ENCODE measurements at regions not wholly inside any gene's neighbourhood (a gene's known extent, or its start where the extent isn't known, plus 50 kb on each side); places are given as distances from the start of the nearest gene placed in this dataset.

DNA sequence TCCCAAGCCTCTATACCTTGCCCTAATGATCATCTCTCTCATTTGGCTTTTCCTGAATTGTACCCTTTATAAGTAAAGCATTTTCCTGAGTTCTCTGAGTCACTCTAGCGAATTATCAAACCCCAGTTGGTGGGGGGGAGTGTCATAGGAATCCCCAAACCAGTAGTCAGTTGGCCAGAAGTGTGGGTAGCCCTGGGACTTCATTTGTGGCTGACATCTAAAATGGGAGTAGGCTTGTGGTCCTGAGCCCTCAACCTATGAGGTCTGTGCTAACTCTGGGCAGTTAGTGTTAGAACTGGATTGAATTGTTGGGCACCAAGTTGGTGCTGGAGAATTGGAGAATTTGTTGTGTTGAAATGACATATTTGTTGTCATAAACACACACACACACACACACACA, 91.3 kb downstream of the BBS10 start:
- no peak for DNase-seq

DNA sequence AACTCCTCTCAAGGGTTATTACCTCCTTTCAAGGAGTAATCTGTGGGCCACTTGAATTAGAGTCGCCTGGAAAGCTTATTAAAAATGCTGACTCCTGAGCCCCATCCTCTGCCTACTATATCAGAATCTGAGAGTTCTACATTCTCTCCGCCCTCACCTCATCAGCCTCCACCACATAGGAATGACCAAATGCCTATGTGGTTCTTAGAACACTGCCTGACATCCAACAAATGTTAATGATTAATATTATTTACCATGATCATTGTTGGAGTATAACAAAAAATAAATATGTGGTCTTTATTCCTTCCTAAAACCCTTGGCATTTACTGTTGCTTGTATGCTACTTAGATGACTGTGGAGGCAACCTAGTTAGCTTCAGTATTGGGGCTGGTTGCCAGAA, 91.9 kb downstream of the BBS10 start:
- no peak for DNase-seq

DNA sequence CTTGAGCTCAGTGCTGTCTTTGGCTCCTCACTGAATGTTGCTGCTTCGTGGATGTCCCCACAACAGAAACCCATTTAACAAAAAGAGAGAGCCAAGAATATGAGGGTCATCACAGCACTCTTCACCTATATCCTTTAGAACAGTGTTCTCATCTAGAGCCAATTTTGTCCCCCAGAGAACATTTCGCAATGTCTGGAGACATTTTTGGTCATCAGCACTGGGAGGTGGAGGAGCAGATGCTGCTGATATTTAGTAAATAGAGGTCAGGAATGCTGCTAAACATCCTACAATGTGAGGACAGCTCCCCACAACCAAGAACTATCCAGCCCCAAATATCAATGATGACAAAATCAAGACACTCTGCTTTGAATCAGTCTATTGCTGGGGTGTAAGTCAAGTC, 92.5 kb downstream of the BBS10 start:
- no peak for DNase-seq

DNA sequence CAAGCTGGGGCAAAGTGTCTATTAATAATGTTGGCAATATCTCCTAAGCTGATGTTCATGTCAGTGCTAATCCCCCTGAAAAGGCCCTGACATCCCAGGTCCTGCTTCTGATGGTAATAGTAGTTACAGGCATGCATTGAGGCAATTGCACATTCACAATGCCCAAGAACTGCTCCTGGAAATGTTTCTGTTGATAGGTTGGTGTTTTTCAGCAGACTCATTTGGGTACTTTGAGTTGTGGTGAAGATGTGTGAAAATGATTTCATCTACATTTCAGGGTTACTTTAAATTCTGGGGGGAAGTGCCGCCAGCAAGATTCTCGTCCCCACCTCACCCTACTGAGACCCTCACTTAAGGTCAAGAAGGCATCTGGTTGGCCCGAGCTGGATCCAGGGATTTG, 92.9 kb downstream of the BBS10 start:
- DNase-seq, result no peak

DNA sequence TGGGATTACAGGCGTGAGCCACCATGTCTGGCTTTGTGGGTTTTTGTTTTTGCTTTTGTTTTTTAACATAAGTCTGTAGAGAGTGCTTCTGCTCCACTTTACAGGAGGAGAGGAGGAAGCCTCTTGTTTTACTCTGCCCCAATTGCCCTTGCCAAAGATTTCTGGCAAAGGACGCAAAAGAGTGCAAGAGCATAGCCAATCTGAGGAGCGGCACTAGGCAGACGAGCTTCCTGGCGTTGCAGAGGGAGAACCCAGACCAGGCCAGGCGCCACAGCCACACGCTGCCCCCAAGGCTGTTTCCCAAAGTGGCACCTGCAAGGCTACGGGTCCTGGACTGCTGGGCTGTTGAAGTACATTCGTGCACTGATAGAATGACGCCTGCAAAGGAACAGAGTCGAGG, 96.2 kb downstream of the BBS10 start:
- DNase-seq, result no peak

DNA sequence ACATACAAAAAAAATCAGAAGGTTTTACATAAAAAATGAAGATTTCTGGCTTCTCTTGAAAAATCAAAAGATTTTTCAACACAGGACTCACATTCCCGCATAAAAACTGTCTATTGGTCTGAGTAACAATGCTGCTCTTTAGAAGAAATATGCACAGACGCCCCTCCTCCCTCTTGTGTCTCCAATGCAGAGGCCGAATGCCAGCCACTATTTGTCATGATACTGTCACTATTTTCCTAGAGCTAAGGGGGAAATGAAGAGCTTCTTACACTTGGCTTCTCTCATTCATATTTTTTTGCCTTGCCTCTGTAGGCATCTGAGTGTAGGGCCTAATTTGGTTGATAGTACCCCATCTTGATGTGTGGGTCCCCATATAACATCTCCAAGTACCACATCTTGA, 98.0 kb downstream of the BBS10 start:
- no peak for DNase-seq

DNA sequence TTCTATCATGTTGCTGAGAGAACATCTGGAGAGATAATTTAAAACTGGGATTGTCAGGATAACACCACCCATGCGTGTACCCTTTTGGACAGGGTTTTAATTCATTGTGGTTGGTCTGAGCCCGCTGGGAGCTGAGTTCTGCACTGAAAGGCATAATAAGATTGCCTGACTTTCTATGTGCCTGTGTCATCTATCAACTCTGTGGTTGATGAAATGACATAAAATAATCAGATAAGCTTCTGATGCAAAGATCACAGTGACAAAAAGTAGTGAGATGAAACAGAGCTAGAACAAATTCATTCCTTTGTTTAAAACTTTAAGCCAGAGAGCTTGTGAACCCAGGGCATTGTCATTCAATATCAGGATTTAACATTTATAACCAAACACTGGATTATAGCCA, 98.7 kb downstream of the BBS10 start:
- no peak for DNase-seq

DNA sequence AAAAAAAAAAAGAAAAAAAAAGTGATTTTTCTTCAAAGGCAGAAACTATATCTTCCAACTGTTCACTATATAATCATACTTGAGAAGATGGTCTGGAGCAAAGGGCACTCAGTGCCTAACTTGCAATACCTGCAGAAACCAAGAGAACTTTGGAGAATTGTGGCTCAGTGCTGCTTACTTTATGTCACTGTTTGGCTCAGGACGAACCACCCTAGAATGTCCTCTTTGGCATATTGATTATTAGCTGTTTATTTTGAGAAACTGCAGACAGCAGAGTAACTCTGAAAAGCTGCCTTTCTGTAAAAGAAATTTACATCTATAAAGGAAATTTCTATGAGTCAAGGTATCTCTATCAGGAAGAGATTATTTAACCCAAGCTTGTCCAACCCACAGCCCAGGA, 100.2 kb downstream of the BBS10 start:
- no peak for DNase-seq

DNA sequence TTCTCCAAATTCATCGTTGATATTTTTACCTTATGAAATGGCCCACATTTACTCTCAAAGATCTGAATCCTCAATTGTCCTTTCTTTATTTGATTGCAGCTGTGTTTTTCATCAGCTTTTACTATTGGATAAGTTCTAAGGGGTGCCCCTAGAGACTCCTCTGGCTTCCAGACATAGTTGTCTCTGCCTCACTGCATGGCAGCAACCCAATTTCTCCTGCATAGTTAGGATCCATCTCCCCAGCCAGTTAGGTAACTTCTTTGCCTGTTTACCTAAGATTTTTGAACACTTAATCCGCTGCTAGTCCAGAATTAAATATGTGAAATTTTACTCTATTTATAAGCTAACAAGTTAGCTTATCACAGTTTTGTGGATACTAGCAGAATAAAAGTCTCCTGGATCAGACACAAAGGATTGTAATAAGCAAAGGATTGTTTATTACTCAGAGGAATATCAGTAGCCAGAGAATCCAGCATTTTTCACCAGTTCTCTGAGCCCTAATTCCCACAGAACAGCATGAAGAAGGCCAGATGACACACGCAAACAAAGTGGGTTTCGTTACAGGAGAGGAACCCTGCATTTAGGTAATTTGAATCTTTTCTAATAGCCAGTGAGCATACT, 101.1 kb downstream of the BBS10 start:
- DNase-seq, result no peak

DNA sequence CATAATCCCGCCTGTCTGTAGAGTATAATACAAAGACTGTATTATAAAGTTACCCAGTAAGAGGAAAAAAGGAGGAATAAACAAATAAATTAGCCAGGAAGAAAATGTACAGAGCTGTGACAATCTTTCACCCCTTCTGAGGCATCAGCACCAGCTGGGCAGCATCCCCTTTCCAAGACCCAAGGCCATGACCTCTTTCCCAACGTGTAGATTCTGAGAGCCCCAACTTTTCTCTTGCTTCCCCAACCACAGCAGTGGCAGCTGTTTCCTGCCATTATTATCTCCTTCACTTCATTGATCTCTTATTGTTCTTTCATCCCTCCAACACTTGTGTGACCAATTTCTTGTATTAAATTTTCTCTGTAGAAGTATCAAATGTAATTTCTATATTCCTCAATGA, 101.6 kb downstream of the BBS10 start:
- DNase-seq, result no peak

DNA sequence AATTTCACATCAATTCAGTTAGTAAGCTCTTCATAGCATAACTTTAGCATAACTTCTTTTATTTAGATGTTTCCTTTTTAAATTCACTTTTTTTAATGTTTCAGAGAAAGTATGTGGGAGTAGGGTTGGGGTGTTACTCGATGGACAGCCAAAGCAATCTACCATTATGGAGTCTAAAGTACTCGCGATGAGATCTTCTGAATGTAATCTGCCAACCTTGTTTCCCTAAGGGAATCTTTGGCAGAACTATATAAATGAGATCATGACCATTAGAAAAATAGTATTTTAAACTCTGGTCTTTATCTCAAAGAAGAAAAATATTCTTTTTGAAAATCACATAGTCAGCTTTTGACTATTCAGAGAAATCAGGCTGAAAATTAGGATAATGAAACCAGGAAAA, 103.9 kb downstream of the BBS10 start:
- no peak for DNase-seq

DNA sequence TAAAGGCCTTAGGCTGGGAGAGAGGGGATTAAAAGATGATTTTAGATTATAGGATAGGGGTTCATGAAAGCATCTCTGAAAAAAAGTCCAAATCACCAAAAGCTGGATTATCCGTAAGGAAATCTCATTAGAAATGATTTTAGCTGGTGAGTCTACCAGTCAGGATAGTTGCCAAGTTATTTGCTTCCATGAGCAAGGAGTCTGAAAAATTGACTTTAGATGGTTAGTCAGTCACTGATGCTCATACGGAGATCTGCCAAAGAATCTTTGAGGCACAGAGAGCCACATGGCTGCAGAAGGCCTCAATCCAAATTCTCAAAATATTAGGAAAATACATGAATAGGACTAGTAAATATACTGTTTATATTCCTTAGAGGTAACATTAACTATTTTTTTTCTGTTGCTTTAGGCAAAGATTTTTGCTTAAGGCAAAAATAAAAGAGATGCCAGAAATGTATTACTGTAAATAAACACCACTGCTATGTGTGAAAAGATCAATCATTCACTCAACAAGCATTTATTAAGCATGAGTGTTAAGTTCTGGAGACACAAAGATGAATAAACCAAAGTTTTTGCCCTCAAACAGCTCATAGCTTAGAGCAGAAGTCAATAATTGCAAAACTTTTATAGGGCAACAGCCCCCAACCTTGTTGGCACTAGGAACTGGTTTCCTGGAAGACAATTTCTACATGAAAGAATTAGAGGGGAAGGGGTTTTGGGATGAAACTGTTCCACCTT, 105.2 kb downstream of the BBS10 start:
- no peak for DNase-seq

DNA sequence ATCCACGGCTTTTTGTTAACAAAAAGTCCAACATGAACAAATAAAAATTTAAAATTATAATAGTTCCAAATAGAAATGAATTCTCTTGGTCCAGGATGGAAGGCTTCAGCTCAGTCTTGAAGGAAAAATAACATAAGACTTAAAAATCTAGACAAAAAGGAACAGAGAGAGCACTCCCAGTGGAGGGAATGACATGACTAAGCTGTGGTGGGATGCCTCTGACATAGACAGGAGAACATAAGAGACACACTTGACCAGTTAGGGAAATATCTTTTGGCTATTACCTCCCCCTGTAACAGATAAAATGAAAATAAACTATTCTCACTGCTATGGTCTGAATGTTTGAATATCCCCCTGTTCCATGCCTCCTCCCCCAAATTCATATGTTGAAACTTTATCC, 106.8 kb downstream of the BBS10 start:
- no peak for DNase-seq

DNA sequence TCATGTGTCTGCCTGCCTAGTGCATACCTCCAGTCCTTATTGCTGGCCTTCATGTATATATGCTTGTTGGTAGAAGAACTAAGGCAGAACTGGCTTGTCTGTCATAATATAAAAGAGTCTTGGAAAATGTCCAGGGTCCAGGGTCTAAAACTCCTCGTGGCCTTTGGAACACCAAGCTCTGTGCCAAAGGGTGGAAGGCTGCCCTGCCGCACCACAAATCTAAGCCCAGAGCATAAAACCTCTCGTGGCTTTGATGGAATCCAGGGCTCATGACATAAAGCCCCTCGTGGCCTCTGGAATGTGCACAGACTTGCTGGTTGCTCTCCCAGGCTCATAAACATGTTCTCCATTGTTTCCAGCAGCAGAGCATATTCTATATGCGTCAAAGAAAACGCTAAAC, 107.9 kb downstream of the BBS10 start:
- DNase-seq, result no peak

DNA sequence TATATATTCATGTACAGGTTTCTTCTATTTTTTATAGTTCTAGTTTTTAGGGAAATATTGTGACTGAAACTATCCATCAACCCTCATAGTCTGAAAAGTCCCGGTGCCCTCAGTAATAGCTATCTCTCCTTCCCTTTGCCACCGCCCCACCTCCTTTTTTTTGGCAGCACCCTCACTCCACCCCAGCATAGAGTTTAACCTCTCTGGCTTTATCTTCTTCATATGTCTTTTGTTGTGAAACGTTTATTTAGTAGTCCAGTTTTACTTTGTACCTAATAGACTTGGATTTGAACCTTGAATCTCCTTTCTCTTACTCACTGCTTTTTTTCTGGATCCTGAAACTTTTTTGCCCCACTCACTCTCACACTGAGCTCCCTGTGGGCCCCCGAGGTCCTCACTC, 109.5 kb downstream of the BBS10 start:
- DNase-seq, result no peak

DNA sequence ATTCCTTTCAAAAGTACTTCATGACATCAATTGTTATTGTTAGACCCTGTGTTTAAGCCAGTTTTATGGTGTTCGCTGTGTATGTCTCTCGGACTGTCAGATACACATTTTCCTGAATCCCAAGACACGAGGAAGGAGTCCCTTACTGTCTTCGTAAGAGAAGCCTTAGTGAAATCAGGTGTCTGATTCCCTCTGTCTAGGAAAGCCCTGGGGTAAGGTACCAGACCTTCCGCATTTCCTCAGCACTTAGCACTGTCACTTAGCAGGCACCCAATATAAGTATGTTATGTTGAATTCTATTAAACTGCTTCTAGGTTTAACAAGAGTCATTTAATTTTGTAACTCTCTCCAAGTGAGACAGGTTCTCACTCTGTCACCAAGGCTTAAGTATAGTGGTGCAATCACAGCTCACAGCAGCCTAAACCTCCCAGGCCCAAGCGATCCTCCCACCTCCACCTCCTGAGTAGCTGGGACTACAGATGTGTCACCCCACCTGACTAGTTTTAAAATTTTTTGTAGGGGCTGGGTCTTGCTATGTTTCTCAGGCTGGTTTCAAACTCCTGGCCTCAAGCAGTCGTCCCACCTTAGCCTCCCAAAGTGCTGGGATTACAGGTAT, 111.0 kb downstream of the BBS10 start:
- no peak for DNase-seq

DNA sequence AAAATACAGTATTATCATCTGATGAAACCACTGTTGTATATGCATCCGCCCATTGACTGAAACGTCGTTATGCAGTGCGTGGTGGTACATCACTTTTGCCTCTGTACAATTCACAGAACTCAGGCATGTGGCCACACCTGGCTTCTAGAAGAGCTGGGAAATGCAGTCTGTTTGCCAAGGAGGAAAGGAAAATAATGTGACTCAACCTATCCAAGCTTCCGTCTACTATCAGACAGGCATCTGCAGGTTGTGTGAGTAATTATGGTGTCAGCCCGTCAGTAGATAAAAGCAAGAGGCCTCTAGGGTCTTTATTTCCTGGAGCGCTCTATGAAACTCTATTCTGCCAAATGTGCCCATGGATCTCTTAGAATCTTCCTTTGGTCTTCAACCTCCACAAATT, 111.6 kb downstream of the BBS10 start:
- no peak for DNase-seq

DNA sequence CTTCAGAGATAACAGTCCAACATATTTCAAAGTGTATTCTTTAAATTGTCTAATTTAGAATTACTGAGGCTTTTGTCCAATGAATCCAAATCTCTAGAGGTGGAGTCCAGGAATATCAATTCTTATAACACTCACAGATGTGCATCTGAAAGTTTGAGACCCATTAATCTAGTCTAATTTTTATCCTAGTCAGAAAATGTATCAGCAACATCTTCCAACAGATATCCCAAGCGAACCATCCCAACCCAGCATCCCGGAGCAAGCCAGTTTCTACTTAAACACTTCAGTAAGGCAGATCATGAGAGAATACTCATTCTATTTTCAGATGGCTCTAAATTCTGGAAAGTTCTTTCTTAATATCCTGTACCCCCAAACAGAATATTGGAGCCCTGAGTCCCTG, 113.5 kb downstream of the BBS10 start:
- DNase-seq, result no peak

DNA sequence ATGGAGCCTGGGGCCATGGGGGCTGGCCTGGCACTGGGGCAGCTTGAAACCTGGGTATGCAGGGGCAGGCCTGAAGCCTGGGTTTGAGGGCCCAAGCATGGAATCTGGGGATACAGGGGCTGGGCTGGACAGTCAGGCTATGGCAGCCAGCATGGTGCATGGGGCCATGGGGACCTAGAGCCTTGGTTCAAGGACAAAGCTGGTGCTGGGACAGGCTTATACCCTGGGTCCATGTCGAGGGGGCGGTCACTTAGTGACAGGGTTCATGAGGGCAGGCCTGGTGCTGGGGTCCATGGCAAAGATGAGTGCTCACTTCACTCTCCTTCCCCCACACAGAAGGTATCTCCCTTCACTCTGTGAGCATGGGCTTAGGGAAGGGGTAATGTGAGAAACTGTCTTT, 116.2 kb downstream of the BBS10 start:
- DNase-seq, result no peak

DNA sequence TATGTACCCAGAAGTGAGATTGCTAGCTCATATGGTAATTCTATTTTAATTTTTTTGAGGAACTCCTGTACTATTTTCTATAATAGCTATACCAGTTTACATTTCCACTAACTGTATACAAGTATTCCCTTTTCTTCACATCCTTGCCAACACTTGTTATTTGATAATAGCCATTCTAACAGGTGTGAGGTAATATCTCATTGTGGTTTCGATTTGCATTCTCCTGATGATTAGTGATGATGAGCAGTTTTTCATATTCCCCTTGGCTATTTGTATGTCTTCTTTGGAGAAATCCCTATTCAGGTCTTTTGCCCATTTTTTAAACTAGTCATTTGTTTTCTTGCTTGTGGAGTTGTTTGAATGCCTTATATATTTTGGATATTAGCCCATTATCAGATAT, 121.3 kb downstream of the BBS10 start:
- DNase-seq, result no peak

DNA sequence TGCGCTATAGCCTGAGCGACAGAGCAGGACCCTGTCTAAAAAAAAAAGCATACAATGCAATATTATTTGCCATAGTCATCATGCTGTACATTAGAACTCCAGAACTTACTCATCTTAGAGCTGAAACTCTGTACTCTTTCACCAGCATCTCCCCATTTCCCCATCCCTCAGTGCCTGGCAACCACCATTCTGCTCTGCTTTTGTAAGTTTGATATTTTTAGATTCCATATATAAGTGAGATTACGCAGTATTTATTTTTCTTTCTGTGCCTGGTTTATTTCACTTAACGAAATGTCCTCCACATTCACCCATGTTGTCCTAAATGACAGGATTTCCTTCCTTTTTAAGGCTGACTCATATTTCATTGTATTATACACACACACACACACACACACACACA, 121.8 kb downstream of the BBS10 start:
- no peak for DNase-seq

DNA sequence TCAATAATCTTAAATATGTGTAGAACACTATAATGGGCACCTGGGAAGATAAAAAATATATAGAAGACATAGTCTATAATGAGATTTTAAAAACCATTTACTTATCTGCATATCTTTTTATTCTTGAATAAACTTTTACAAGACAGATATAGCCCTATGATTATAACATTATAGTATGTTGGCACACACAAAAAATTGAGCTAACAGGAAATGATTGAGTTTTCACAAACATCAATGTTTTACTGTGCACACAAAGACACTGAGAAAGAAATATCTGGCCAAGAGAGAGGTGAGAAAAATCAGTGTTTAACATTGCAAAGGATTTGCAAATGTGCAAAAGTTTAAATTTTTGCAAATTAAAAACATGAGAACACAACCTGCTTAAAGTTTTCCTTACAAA, 124.3 kb downstream of the BBS10 start:
- no peak for DNase-seq

DNA sequence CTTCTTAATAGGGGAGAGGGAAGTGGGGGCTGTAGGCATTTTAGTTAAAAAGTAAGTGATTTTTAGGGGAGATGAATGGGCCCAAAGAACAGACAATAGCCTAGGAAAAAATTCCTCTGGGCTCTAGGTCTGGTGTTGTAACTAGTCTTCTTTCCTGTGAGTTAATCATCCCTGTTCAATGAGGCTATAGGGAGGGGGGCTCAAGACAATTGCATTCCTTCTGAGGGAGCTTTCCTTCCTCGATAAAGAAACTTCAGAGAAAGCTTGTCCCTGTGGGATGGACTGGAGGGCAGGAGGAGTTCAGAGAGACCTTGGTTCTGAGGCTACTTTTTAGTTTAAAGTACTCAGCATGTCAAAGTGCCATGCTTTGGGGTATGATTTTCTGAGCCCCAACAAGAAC, 127.2 kb downstream of the BBS10 start:
- DNase-seq, result no peak

DNA sequence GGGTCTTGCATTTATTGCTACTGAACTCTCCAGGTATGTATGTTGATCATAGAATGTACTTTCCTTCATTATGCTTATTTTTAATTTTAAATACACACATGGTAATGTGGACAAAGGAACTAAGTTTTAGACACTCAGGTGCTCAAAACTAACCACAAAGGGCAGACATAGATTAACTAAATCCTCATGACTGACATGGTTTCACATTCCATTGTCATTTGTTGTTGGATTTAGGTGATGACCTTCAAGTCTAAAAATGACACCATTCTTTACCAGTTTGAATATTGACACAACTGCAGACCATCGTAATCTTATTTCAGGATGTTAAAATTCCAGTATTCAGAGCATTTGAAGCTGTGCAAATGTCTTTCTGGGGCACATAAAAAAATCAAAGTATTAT, 128.4 kb downstream of the BBS10 start:
- DNase-seq, result no peak
